A549 (cell line): ENCODE measurements at regions not wholly inside any gene's neighbourhood (a gene's known extent, or its start where the extent isn't known, plus 50 kb on each side); places are given as distances from the start of the nearest gene placed in this dataset.

Experiments
- ATAC-seq, 2 experiments: fragments of 200-7000 bp in 1 of 2; fragments of >200 bp in 1 of 2; cut with Nextera tagmentation in 1 of 2; cut with Tn5 transposase in 1 of 2; 3 replicates each; pipeline versions ENCODE4 v1.8.0 to v1.9.1; 2018 to 2020; ENCODE audit warnings: mild to moderate bottlenecking in 1 of 2, moderate library complexity in 1 of 2
- CTCF ChIA-PET: fragments of 300-600 bp; sonication (Branson Sonifier 250); formaldehyde crosslinking; extraction: SDS; loops from one replicate; lab custom pipeline; 2021; ENCODE audit warnings: antibody characterized with exemption, inconsistent platforms; lab: Yijun Ruan, JAX
- POLR2A ChIA-PET: fragments of 350-600 bp; formaldehyde crosslinking; extraction: SDS; loops from one replicate; lab custom pipeline; 2021; ENCODE audit warnings: antibody characterized with exemption, inconsistent platforms; lab: Yijun Ruan, JAX
- DNase-seq, 2 experiments: peaks; one replicate each; pipeline versions ENCODE4 v3.0.0 to v3.0.0-alpha.2; 2011 to 2016; ENCODE audit warnings: low read depth in 1 of 2, low spot score in 1 of 2
- FAIRE-seq: peaks from 2 replicates; lab custom pipeline; 2011; peaks lifted over from hg19 to GRCh38; lab: Jason Lieb, UNC
- H3K27ac ChIP-seq, 2 experiments: fragments of >200 bp; sonication (Bioruptor Twin); formaldehyde crosslinking; 3 replicates each; pipeline ENCODE4 v1.5.1; 2016 to 2017
- H3K4me1 ChIP-seq: fragments of >200 bp; sonication (Bioruptor Twin); formaldehyde crosslinking; 3 replicates; pipeline ENCODE4 v1.6.1; 2016
- H3K4me2 ChIP-seq: fragments of >200 bp; sonication (Bioruptor Twin); formaldehyde crosslinking; 3 replicates; pipeline ENCODE4 v1.6.1; 2016
- H3K4me3 ChIP-seq: fragments of >200 bp; sonication (Bioruptor Twin); formaldehyde crosslinking; 3 replicates; pipeline ENCODE4 v1.5.1; 2016
- H3K9me3 ChIP-seq: fragments of >200 bp; sonication (Bioruptor Twin); formaldehyde crosslinking; 3 replicates; pipeline ENCODE4 v1.6.1; 2016
- CBX2 ChIP-seq: fragments of 200-600 bp; sonication (generic); IDR thresholded peaks from 2 replicates; pipeline ENCODE4 v1.6.1; 2016; ENCODE audit warnings: low read depth, mild to moderate bottlenecking, borderline replicate concordance
- CBX8 ChIP-seq: fragments of 200-600 bp; sonication (generic); IDR thresholded peaks from 2 replicates; pipeline ENCODE4 v1.6.1; 2016
- CHD2 ChIP-seq: fragments of 150-350 bp; IDR thresholded peaks from 2 replicates; pipeline ENCODE4 v1.6.1; 2014; ENCODE audit warnings: low read length; ENCODE audit not compliant: partially characterized antibody
- EHF ChIP-seq: fragments of 250-450 bp; sonication (Bioruptor Pico); IDR thresholded peaks from 2 replicates; pipeline ENCODE4 v1.5.0; 2020; ENCODE audit warnings: mild to moderate bottlenecking
- EHMT2 ChIP-seq: fragments of 200-600 bp; sonication (generic); IDR thresholded peaks from 2 replicates; pipeline ENCODE4 v1.6.1; 2016; ENCODE audit warnings: antibody characterized with exemption, low read depth, mild to moderate bottlenecking, moderate library complexity
- ESRRA ChIP-seq: fragments of 150-350 bp; IDR thresholded peaks from 2 replicates; pipeline ENCODE4 v1.6.1; 2014; ENCODE audit warnings: mild to moderate bottlenecking, low read length, borderline replicate concordance
- GATA3 ChIP-seq: IDR thresholded peaks from 2 replicates; pipeline ENCODE4 v1.6.1; 2012; ENCODE audit warnings: borderline replicate concordance
- HDAC2 ChIP-seq: fragments of 200-600 bp; sonication (generic); IDR thresholded peaks from 2 replicates; pipeline ENCODE4 v1.6.1; 2016
- HEYL ChIP-seq: fragments of 250-450 bp; sonication (Bioruptor Pico); IDR thresholded peaks from 2 replicates; pipeline ENCODE4 v1.8.0; 2021; ENCODE audit warnings: mild to moderate bottlenecking, moderate library complexity
- KDM1A ChIP-seq: fragments of 200-600 bp; sonication (generic); IDR thresholded peaks from 2 replicates; pipeline ENCODE4 v1.6.1; 2016; ENCODE audit warnings: low read depth, mild to moderate bottlenecking
- MAFK ChIP-seq: fragments of 450-650 bp; IDR thresholded peaks from 2 replicates; pipeline ENCODE4 v1.6.1; 2014; ENCODE audit not compliant: partially characterized antibody
- MAZ ChIP-seq: fragments of 150-350 bp; IDR thresholded peaks from 2 replicates; pipeline ENCODE4 v1.6.1; 2014; ENCODE audit warnings: antibody characterized with exemption, low read depth, low read length, borderline replicate concordance
- NR3C1 ChIP-seq: fragments of >200 bp; sonication (Bioruptor Twin); formaldehyde crosslinking; IDR thresholded peaks from 3 replicates; pipeline ENCODE4 v1.6.1; 2017
- PHF8 ChIP-seq: fragments of 200-600 bp; sonication (generic); IDR thresholded peaks from 2 replicates; pipeline ENCODE4 v1.6.1; 2016; ENCODE audit warnings: low read depth, mild to moderate bottlenecking, antibody characterized with exemption, moderate library complexity, borderline replicate concordance
- POLR2AphosphoS2 ChIP-seq: conservative IDR thresholded peaks from 2 replicates; pipeline ENCODE4 v1.6.1; 2012; ENCODE audit warnings: low read length, improper control_type of control experiment, inconsistent platforms
- RAD21 ChIP-seq, 2 experiments: fragments of >200 bp in 1 of 2; sonication (Bioruptor Twin) in 1 of 2; formaldehyde crosslinking in 1 of 2; IDR thresholded peaks in 1 of 2; conservative IDR thresholded peaks in 1 of 2; 2 replicates in 1 of 2; 3 replicates in 1 of 2; pipeline ENCODE4 v1.6.1; 2012 to 2018; ENCODE audit warnings: inconsistent platforms in 1 of 2
- RCOR1 ChIP-seq: fragments of 150-350 bp; IDR thresholded peaks from 2 replicates; pipeline ENCODE4 v1.6.1; 2014; ENCODE audit warnings: antibody characterized with exemption, low read length, low read depth
- RNF2 ChIP-seq: fragments of 200-600 bp; sonication (generic); IDR thresholded peaks from 2 replicates; pipeline ENCODE4 v1.6.1; 2016; ENCODE audit warnings: low read depth, mild to moderate bottlenecking, antibody characterized with exemption, moderate library complexity, borderline replicate concordance
- TFCP2L1 ChIP-seq: fragments of 250-450 bp; sonication (Bioruptor Pico); IDR thresholded peaks from 2 replicates; pipeline ENCODE4 v1.5.0; 2021; ENCODE audit warnings: mild to moderate bottlenecking
- ZC3H11A ChIP-seq: fragments of 450-650 bp; IDR thresholded peaks from 2 replicates; pipeline ENCODE4 v1.6.1; 2014; ENCODE audit warnings: antibody characterized with exemption, mild to moderate bottlenecking
- ZNF302 ChIP-seq: fragments of 250-450 bp; sonication (Bioruptor Pico); IDR thresholded peaks from 2 replicates; pipeline ENCODE4 v1.9.0; 2021; ENCODE audit warnings: inconsistent platforms, mild to moderate bottlenecking, moderate library complexity
- ZSCAN20 ChIP-seq: fragments of 250-450 bp; sonication (Bioruptor Pico); IDR thresholded peaks from 2 replicates; pipeline ENCODE4 v1.8.0; 2022; ENCODE audit warnings: mild to moderate bottlenecking, moderate library complexity
- WGBS: methylation state at CpG from one replicate; pipeline ENCODE4 v1.1.6; 2017; ENCODE audit errors: missing lambda C conversion rate; 5-methylcytosine and 5-hydroxymethylcytosine counted together
- TF ChIP-seq, protein P1 (sequence below): fragments of >200 bp; sonication (Bioruptor Twin); formaldehyde crosslinking; IDR thresholded peaks from 3 replicates; pipeline ENCODE4 v1.5.1; 2016
- TF ChIP-seq, protein P2 (sequence below): fragments of 450-650 bp; IDR thresholded peaks from 2 replicates; pipeline ENCODE4 v1.6.1; 2014; ENCODE audit warnings: antibody characterized with exemption
- TF ChIP-seq, protein P3 (sequence below): fragments of >200 bp; sonication (Bioruptor Twin); formaldehyde crosslinking; IDR thresholded peaks from 3 replicates; pipeline ENCODE4 v1.6.1; 2016

DNA sequence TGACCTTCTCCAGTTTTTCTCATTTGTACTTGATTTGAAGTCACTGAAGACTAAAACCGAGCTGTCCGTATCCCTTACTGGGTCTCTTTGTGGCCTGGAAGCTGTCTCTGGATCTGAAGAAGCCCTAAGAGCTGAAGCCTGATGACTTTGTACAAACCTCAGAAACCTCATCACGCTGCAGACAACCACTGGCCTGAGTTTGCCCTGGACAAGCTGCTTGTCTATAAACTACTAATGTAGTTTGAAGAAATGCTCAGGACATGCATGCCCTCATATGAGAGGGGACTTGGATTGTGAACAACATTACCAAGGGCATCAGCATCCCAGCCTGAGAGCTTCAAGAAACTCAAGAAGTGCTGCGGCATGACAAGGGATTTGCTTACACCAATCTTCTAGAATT, 79.3 kb upstream of the CBLN2 start (continued):
- TF ChIP-seq POLR2AphosphoS2: no peak
- TF ChIP-seq, protein P1, sequence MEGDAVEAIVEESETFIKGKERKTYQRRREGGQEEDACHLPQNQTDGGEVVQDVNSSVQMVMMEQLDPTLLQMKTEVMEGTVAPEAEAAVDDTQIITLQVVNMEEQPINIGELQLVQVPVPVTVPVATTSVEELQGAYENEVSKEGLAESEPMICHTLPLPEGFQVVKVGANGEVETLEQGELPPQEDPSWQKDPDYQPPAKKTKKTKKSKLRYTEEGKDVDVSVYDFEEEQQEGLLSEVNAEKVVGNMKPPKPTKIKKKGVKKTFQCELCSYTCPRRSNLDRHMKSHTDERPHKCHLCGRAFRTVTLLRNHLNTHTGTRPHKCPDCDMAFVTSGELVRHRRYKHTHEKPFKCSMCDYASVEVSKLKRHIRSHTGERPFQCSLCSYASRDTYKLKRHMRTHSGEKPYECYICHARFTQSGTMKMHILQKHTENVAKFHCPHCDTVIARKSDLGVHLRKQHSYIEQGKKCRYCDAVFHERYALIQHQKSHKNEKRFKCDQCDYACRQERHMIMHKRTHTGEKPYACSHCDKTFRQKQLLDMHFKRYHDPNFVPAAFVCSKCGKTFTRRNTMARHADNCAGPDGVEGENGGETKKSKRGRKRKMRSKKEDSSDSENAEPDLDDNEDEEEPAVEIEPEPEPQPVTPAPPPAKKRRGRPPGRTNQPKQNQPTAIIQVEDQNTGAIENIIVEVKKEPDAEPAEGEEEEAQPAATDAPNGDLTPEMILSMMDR: no peak

DNA sequence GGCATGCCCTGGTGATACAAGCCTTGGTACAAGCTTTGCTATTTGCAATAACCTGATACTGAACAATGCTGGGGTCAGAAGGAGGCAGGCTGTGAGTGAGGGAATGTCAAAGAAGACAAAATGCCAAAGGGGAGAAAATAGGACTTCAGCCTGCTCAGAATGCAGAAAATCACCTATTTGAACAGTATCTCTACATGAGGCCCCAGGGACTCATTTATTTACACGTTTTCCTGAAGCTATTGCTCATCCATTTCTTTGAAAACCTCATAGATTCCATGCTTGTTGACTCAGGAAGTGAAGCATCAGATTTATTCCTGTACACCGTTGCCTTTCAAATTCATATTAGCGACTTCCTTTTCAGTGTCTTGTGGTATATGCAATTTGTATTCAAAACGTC, 69.4 kb upstream of the CBLN2 start:
- DNase-seq: no peak
- H3K27ac ChIP-seq: no peak overlapping the region
- TF ChIP-seq MAFK (no peak), CHD2 (no peak), TFCP2L1 (CRISPR knock-in tag) (no peak), NR3C1 (no peak), GATA3 (no peak), ZC3H11A (no peak), POLR2AphosphoS2 (no peak), CBX8 (no peak), EHMT2 (no peak), MAZ (no peak), ZSCAN20 (CRISPR knock-in tag) (no peak), EHF (no peak), RNF2 (no peak), RCOR1 (no peak), KDM1A (no peak)
- TF ChIP-seq, protein P2, sequence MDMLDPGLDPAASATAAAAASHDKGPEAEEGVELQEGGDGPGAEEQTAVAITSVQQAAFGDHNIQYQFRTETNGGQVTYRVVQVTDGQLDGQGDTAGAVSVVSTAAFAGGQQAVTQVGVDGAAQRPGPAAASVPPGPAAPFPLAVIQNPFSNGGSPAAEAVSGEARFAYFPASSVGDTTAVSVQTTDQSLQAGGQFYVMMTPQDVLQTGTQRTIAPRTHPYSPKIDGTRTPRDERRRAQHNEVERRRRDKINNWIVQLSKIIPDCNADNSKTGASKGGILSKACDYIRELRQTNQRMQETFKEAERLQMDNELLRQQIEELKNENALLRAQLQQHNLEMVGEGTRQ: no peak
- TF ChIP-seq, protein P3, sequence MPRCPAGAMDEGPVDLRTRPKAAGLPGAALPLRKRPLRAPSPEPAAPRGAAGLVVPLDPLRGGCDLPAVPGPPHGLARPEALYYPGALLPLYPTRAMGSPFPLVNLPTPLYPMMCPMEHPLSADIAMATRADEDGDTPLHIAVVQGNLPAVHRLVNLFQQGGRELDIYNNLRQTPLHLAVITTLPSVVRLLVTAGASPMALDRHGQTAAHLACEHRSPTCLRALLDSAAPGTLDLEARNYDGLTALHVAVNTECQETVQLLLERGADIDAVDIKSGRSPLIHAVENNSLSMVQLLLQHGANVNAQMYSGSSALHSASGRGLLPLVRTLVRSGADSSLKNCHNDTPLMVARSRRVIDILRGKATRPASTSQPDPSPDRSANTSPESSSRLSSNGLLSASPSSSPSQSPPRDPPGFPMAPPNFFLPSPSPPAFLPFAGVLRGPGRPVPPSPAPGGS: no peak
- no peak for ATAC-seq
- ChIA-PET CTCF (no interaction called here), POLR2A (no interaction called here)
- FAIRE-seq: no peak
- no peaks in the 10 kb centered on the region for H3K4me1 ChIP-seq
- no peak overlapping the region for H3K4me2 ChIP-seq
- WGBS: 1% methylated on average over 4 of the region's 4 CpGs
- H3K4me3 ChIP-seq: no peak overlapping the region
- H3K9me3 ChIP-seq: no peaks in the 10 kb centered on the region

DNA sequence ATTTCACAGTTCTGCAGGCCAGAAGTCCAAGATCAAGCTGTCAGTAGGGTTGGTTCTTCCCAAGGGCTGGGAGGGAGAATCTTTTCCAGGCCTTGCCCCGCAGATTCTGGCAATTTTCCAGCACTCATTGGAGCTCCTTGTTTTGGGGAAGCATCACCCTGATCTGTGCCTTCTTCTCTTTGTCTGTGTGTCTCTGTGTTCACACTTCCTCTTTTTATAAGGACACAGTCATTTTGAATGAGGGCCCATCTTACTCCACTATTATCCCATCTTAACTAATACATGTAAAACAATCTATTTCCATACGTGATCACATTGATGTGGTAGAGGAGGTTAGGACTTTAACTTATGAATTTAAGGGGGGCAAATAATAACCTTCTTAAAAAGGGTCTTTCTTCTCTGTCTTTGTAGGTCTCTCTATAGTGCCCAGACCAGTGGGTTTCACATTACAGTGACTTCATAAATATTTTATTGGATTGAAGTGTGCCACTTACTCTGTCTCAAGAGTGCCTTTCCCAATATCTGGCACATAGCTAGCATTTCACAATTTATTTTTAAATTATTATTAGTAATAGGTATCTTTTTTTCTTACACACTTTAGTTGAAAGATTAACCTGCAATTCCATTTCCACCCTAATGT, 68.9 kb upstream of the CBLN2 start:
- no peak for FAIRE-seq
- no peaks in the 10 kb centered on the region for H3K4me1 ChIP-seq
- CTCF ChIA-PET: interaction anchor here (0.7 kb wide), 1 partner anchor 60 kb away, joined by 3 read pairs; no protein-coding TSS in a partner anchor
- H3K9me3 ChIP-seq: no peaks in the 10 kb centered on the region
- no peak overlapping the region for H3K27ac ChIP-seq
- WGBS: 23% methylated on average over 2 of the region's 2 CpGs
- POLR2A ChIA-PET: no interaction called here
- H3K4me2 ChIP-seq: no peak overlapping the region
- TF ChIP-seq HEYL (CRISPR knock-in tag) (no peak), HDAC2 (no peak), RAD21 (conservative IDR thresholded peaks at IDR 0.05 in 1 of 2, IDR thresholded peaks at IDR 0.05 in 1 of 2) (no peak), KDM1A (no peak), ZNF302 (CRISPR knock-in tag) (no peak), ESRRA (no peak), CBX2 (no peak), PHF8 (no peak), ZC3H11A (no peak)
- TF ChIP-seq, protein P3: no peak
- TF ChIP-seq, protein P1: no peak
- ATAC-seq: no peak
- no peak for DNase-seq
- no peak overlapping the region for H3K4me3 ChIP-seq
